Stimulated activated CD4-positive, alpha-beta T cell treated with anti-CD3 and anti-CD28 coated beads, Interleukin-1b, Interleukin-23, amount 100 ng/mL, for 48 hours (primary cell): ENCODE measurements at regions not wholly inside any gene's neighbourhood (a gene's known extent, or its start where the extent isn't known, plus 50 kb on each side); places are given as distances from the start of the nearest gene placed in this dataset.
"Not testable (repeated sequence)": the region's sequence is repeated elsewhere in the genome, so short reads cannot be mapped to it uniquely, and the experiment has no call there.

Source experiments
- DNase-seq: peaks from one replicate; pipeline ENCODE4 v3.0.0-alpha.2; 2020

DNA sequence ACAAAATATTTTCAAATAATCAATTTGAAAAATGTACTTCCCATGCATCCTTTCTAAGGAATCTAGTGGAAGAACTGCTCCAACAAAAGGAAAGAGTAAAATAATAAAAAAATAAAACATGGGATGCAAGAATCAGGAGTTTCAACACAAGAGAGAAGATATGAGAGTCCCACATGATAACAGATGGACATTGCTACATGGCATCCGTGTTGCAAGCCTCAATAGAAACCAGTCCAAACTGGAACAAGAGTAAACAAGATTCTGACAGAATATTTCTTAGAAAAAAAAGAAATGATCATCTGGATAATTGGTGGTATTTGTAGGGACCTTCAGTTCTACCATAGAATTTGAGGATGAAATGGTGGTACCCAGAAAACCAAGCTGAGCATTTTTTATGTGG is 186.8 kb downstream of the FRK start:
- no peak for DNase-seq

DNA sequence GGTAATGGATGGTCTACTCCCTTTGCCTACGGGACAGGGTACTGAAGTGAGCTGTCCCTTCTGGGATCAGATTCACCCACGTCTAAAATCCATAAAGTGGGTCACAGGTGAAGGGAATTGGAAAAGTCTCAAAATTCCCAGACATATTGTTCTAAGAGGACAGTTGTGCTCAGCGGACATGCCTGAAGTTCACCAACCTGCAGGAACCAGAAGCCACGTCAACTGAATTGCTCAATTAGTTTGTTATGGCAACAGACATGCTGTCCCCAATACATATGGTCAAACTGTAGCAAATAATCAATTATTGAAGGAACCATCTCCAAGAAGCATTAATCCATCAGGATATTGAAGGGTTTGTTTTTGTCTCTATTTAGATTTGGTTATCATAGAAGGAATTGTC is 190.2 kb downstream of the FRK start:
- DNase-seq, result no peak

DNA sequence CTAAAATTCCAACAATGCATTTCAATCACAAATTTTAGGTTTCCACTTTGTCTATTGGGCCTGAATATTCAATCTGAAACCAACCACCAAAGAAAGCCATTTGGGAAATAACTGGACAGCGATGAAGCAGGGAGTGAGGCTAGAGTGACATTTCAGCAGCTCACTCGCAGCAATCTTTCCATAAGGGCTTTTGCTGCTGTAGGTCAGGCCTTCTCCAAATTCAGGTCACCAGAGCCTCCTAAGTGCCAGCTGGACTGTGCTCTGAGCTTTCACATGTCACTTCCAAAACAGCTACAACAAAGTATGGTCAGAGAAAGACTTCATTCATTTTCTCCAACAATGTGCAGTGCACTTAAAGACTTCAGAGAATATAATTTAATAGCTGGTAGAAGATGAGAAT is 194.8 kb downstream of the FRK start:
- DNase-seq, result no peak

DNA sequence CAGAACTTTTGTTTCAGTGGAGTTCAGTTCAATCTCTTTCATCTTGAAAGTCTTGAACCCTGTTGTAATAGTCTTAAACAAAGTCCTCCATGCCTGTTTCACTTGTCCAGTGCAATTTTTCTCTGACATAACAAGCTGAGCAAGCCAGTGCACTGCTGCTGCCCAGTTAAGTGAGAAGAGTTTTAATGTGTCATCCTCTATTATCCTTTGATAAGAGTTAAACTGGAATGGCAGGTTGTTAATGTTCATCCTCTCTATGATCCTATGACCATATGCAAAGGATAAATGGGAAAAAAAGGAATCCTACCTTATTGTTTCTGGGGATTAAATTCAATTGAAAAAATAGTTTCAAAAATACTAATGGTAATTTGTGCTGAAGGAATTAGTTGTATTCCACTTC is 197.5 kb downstream of the FRK start:
- DNase-seq, result no peak

DNA sequence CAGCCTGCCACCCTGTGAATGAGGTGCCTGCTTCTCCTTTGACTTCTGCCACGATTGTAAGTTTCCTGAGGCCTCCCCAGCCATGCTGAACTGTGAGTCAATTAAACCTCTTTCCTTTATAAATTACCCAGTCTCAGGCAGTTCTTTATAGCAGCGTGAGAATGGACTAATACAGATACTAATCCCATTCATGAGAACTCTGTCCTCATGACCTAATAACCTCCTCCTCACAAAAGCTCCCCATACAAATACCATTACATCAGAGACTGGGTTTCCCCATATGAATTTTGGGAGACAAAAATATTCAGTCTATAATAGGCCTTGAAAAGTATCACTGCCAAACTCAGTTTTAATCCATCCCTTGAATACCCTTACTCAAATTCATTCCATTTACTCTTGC is 199.0 kb downstream of the FRK start:
- DNase-seq, result not testable (repeated sequence)

DNA sequence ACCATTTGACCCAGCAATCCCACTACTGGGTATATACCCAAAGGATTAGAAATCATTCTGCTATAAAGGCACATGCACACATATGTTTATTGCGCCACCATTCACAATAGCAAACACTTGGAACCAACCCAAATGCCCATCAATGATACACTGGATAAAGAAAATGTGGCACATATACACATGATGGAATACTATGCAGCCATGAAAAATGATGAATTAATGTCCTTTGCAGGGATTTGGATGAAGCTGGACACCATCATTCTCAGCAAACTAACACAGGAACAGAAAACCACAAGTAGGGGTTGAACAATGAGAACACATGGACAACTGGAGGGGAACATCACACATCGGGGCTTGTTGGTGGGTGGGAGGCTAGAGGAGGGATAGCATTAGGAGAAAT is 201.1 kb downstream of the FRK start:
- DNase-seq, result not testable (repeated sequence)

DNA sequence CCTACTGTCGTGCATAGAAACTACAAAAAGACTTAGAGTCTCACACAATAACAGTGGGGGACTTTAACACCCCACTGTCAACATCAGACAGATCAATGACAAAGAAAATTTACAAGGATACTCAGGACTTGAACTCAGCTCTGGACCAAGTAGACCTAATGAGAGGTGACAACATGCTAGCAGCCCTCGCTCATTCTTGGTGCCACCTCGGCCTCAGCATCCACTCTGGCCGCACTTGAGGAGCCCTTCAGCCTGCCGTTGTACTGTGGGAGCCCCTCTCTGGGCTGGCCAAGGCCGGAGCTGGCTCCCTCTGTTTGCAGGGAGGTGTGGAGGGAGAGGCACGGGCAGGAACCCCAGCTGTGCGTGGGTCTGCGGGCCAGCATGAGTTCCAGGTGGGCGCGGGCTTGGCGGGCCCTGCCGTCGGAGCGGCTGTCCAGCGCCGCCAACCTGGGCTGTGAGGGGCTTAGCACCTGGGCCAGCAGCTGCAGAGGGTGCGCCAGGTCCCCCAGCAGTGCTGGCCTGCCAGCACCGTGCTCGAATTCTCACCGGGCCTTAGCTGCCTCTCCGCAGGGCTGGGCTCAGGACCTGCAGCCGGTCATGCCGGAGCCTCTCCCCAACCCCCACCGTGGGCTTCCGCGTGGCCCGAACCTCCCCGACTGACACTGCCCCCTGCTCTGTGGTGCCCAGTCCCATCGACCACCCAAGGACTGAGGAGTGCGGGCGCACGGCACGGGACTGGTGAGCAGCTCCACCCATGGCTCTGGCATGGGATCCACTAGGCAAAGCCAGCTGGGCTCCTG is 205.6 kb downstream of the FRK start:
- DNase-seq, result no peak

DNA sequence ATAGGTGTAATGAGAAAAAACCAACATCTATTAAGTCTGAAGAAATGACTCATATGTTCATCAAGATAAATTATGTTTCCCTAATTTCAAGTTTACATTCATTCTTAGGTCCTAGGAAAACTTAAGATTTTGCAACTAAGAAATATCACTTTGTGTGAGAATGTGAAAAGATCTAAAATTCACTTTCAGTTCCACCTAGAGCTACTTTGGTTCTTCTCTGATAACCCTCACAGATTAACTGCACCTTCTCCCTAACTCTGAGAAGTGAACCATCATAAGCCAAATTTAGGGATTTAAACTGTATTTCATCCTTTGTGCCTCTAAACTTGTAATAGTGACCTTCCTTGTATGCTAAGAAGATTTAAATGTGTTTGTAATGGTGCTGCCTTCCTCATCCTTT is 213.0 kb downstream of the FRK start:
- DNase-seq, result no peak

DNA sequence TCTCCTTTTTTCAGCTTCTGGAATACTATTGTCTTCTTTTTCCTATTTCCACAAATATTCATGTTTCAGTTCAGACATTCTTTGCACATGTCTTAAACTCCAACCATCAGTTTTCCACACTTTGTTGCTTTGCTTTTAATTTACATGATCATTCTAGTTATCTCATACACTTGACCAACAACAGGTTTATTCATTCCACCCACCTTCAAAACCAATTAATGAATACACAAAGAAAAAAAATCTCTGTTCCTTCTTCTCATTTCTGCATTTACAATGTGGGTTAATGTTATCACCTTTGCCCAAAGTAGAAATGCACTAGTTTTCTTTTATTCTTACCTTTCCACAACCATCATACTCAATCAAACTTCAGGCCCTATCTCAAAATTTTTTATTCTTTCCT is 216.7 kb downstream of the FRK start:
- DNase-seq, result no peak

DNA sequence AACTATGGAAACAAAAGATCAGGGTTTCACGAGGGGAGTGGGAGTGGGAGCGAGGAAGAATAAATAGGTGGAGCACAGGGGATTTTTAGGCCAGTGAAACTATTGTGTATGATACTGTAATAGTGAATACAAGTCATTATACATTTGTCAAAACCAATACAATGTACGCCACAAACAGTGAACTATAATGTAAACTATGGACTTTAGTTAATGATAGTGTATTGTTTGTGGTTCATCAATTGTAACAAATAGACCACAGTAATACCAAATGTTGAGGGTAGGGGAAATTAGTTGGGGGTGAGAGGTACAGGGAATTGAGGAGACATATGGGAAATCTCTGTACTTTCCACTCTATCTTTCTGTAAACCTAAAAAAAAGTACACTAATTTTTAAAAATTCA is 218.4 kb downstream of the FRK start:
- DNase-seq, result no peak

DNA sequence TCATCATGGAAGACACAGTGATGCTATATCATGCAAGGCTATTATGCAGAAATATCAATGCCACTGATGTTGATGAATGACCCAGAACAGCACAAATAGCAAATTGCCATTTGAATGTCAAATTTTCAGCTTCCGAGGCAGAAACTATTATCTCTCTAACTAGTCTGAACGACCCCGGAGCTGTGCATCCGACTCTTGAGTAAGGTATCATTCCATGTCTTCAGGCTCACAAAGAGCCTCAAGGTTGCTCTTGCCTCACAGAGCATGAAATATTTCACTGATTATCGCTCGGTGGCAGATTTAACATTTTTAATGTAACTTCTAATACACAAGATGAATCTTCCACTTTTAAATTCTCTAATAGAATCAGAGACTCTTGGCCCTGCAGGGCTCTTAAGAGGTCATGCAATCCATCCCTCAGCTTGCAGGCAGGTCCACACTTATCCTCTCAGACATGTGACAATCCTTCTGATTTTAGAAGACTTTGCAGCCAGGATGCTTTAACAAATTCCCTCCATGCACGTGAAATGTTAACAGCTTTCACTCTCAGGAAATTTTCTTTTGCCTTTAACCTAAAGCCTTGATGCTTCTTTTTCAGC is 221.0 kb downstream of the FRK start:
- no peak for DNase-seq

DNA sequence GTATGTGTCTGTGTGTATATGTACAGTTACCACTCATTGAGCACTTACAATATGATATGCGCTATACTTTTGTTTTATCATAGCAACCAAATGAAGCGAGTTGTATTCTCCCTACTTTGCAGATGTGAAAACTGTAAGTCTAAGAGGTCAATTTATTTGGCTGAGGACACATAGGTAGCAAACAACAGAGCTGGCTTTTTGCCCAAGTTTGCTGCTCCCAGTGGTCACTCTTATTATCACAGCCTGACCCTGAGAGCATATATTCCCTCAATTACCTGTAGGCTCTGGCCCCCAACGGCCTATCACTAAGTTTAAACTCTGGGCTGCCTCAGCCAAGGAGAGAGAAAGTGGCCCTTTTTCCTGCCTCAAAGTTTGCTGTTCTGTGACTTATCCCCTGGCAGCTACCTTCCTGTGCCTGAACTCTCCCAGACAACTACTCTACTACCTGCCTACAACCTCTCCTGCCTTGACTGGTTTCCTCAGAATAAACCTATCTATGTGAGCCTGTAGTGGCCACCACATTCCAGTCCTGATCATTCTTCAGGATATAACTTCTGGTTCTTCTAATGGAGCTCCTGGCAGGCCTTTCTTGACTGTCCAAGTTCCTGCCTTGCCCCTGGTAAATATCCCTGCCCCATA is 221.8 kb downstream of the FRK start:
- no peak for DNase-seq

DNA sequence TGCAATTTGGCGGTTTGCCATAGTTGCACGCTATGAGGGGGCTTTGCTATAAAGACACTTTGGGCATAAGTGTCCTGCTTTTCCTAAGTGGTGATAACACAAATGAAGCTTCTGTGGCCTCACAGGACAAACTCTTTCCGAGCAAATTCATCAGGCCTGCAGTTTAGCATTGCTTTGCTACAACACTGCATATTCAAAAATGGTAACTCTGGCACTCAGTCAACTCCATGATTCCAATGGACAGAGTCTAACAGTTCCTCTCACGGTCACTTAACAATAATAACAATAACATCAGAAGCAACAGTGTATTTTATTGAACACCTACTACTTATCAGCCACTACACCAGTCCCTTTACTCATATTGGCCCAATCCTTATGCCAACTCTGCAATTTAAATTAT is 222.5 kb downstream of the FRK start:
- DNase-seq, result no peak

DNA sequence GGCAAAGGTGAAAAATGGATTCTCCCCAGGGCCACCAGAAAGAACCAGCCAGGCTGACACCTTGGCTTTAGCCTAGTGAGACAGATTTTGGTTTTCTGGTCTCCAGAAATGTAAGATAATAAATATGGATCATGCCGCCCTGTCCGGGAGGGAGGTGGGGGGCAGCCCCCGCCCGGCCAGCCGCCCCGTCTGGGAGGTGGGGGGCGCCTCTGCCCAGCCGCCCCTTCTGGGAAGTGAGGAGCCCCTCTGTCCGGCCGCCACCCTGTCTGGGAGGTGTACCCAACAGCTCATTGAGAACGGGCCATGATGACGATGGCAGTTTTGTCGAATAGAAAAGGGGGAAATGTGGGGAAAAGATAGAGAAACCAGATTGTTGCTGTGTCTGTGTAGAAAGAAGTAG is 224.3 kb downstream of the FRK start:
- not testable (repeated sequence) for DNase-seq

DNA sequence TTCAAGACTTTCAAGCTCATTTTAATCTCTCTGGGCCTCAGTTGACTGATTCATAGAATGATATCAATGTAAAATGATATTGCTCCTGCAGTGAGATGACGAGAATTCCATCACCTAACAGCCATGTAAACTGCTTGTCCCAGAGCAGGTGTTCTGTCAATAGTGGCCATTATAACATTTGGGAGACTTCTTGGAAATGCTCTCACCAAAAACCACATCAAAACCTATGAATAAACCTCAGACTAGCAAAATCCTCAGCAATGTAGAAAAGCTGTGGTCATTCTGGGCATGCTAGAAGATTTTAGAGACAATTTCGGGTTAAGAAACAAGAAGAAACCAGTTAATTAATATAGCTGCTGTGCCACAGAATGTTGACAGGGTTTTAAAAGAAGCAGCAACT is 225.4 kb downstream of the FRK start:
- DNase-seq, result no peak

DNA sequence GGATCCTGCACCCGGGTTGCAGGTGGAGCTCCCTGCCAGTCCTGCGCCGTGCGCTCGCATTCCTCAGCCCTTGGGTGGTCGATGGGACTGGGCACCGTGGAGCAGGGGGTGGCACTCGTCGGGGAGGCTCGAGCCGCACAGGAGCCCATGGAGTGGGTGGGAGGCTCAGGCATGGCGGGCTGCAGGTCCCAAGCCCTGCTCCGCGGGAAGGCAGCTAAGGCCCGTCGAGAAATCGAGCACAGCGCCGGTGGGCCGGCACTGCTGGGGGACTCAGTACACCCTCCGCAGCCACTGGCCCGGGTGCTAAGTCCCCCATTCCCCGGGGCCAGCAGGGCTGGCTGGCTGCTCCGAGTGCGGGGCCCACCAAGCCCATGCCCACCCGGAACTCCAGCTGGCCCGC is 226.1 kb downstream of the FRK start:
- DNase-seq, result not testable (repeated sequence)

DNA sequence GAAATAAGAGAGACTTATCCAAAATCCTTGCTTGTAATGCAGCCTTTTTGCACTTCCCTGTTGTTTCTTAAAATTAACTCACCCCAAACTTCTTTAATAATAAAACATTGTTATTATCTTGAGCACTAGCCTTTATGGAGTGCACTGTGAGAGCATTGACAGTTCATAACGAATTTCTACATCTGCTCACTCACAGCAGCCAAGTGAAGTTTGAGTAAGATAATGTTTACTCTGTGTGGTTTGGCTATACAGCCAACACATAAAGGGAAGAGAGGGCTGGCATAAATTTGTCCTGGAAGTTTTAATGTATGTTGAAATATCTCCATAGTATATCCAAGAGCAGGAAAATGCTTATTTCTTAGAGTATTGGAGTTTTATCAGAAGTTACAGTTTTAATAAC is 227.9 kb downstream of the FRK start:
- no peak for DNase-seq

DNA sequence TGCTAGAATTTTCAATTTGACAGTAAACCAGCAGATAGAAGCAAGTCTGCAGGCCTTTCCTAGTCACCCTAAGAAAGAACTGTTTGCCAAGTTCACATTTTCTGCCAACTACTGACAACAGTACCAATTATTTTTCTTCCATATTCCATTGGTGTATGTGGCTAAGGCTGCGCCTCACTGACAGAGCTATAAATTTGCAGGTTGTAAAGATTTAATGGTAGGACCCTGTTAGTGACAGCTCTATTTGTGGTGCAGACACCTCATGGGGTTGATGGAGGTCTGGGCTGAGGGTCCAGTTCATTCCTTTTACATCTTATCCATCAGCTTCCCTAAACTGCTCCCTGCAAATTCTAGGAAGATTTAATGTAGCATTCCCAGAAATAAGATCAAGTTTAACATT is 228.5 kb downstream of the FRK start:
- DNase-seq, result no peak

DNA sequence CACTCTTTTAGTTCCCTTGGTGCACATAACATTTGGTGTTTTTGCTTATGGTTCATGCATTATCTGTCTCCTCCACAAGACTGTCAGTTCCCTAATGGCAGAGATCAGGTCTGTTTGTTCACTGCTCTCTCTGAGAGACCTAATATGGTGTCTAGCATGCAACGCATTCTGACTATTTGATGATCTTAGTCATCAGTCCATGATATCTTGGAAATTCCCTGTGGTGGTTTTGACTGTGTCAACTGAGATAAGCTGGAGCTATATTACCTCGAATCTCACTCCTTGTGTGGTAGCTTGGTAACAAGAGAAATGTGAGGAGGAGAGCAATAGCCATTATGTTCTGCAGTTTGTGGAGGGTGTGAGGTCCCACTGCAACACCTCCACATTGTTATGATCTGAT is 229.8 kb downstream of the FRK start:
- no peak for DNase-seq

DNA sequence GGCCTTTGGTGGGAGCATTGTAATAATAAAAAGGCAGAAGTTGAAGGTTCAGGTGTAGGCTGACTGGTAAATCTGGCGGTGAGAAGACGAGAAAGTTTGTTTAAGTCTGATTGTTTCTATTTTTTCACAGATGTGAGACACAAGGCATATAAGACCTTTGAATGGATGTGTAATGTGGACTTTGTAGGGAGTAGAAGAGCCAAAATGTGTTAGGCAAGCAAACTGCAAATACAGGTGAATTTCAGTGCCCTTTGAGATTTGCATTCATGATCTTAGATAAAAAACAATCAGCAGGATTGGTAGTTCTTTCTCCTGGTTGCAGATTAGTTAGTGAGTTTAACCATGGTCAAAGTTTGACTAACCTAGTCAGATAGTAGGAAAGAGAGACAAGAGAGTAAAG is 238.9 kb downstream of the FRK start:
- DNase-seq, result no peak

DNA sequence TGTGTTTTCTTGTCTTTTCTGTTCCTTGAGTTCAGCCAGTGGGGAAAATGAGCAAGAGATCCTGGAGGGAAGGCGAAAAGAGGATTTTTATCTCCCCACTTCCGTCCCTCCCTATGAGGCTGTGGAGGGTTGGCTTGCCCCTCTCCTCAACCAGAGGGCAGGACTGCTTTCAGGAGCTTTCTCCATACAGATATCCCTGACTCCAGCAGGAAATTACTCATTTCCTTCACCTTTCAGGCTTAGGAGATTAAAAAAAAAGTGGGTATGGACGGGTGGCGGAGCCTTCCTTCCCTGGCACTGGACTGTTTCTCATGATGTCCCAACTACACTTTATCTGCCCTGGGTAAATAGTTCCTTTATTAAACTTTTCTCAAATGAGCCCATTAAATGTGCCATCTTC is 241.2 kb downstream of the FRK start:
- DNase-seq, result no peak

DNA sequence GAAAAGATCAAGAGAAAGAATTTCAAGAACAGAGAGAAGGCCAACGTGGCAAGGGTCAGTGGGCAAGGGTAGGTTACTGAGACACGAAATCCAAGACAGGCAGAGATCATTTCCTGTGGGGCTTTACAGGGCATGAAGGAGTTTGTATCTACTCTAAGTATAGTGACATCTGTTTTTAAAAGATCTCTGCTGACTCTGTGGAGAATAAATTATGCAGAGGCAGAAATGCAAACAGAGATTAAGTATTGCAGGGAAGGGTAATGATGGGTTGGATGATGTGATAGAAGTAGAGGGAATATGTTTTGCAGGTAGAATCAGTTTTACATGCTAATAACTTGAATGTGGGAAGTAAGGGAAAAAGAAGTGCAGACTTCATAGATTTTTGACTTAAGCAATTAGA is 243.5 kb downstream of the FRK start:
- DNase-seq, result no peak

DNA sequence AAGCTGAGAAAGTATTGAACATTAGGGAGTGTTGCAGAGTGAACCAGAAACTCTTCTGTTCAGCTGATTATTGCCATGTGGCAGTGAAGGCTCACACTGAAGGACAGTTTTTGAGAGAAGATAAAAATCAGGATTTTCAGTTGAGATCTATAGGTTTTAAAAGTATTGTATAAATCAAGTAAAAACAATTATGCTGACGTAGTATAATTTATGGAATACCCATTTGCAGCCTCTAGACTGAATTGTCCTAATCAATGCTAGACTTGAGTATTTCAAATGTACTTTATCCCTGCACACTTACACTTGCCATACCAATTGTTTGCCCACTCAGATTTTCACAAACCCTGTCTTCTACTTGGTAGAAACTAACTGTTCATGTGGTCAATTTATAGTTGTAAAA is 245.8 kb downstream of the FRK start:
- no peak for DNase-seq

DNA sequence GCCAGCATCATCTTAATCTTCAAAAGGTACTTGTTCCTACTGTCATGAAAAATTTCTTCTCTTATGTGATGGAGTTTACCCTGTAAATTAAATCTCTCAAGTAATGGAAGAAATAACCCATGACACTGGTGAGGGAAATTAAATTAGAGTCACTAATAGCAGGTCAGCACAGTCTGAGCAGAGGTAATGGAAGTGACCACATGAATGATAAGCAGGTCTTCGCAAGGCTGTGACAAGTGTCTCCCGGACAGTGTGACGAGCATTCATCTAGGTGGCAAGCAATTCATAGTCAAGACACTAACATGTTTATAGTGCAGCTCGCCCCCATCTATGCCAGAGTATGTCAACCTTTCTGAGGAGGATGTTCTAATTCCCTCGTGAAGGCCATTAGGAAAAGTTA is 249.2 kb downstream of the FRK start:
- DNase-seq, result no peak

DNA sequence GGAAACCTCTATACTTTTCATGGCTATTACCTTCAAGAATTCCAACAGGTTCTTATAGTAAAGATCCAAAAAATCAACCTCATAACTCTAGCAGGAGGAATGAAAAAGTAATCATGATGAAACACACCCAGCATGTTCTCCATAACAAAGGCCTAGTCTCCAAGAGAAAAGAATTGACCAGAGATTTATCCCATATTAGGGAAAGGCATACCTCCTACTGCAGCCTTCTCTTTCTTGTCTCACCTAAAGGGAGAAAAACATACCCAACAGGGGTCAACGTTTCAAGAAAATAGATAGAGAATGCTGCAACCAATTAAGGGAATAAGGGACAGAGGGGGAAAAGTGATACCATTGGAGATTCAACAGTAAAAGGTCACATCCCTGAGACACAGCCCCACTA is 262.5 kb downstream of the FRK start:
- DNase-seq, result no peak
